Activated CD8-positive, alpha-beta memory T cell treated with anti-CD3 and anti-CD28 coated beads for 4 hours (primary cell): ENCODE measurements at regions not wholly inside any gene's neighbourhood (a gene's known extent, or its start where the extent isn't known, plus 50 kb on each side); places are given as distances from the start of the nearest gene placed in this dataset.
A peak's percentile ranks its signal among the peaks of the same experiment; 100 is the strongest.

Source experiments
- DNase-seq, 2 donors: peaks; one replicate each; pipeline ENCODE4 v3.0.0-alpha.2; 2020; ENCODE audit warnings: low read depth in 2 of 2

DNA sequence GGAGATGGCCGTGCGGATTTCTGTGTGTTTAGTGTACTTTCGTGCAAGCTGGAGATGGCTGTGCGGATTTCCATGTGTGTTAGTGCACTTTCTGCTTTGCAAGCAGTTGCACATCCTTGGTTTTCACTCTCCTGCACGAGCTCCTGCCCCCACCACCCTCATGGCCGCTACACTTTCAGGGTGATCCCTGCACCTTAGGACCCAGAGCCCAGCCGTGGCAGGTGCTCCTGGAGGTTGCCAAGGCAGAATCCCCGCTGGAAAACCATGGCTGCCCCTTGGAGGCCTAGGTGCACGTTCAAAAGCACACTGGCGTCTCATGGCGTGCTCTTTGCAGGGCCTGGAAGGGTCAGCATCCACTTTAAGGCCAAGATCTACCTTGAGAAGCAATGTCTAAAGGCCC, 311.0 kb upstream of the TNRC6C start:
- no peak for DNase-seq

DNA sequence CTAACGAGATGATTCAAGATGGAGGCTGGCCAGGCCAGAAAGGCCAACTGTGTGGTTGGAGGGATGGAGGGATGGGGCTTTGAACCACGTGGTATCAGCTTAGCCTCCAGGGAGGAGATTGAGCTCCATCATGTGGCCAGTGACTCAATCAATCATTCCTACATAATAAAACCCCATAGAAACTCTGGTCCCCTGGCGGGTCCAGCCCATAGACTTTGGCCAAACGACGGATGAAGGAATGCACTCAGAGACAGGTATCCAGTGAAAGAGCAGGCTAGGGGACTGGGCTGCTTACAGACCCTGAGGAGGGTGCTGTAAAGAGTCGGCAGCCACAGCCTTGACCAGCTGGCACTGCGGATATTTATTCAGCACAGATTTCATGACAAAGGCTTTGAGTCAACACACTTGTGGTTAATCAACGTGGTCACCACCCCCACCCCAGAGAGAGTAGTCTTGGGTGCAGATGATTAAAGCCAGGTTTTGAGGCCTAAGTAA, 308.7 kb upstream of the TNRC6C start:
- no peak for DNase-seq

DNA sequence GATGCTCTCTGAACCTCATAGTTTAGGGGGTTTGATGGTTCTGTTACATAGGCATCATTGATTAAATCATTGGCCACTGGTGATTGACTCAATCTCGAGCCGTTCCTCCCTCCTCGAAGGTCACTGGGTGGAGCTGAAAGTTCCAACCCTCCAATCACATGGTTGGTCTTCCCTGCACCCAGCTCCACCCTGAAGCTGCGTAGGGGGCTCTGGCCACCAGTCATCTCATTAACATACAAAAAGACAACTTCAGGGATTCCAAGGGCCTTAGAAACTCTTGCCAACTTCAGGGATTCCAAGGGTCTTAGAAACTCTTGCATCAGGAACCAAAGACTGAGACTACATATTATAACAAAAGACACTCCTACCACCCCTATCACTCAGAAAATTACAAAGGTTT, 306.5 kb upstream of the TNRC6C start:
- DNase-seq, result no peak

DNA sequence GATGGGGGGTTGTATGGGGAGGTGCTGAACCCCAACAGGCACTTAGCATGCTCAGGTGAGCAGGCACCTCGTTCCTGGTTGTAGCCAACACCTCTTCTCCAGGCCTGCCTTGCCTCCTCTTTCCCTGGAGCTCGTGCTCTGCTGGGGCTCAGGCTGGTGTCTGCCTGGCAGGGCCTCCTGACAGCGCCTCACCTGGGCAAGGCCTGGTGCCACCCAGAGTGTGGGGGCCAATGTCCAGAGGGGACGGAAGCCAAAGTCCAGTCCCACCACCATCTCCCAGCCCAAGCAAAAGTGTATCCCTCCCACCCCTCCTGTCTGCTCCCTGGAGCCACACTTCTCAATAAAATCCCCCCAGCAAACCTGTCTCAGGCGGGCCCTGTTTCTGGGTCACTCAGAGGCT, 304.2 kb upstream of the TNRC6C start:
- no peak for DNase-seq

DNA sequence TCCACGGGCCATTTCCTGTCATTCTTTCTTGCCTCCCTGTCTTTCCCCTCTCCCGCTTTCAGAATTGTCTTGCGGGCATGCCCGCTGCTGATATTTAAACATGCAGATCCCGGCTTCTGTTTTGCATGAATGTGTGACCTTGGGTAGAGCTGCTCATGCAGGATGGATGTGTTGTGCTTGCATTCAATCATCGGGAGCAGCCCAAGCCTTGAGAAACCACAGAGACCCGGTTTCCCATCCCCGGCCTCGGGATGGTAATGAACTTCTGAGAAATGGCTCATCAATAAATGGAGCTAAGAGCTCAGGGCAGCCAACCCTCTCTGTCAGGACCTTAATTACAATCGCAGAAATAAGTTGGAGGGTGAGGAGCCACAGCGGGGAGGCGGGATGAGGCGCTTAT, 303.7 kb upstream of the TNRC6C start:
- DNase-seq, result no peak

DNA sequence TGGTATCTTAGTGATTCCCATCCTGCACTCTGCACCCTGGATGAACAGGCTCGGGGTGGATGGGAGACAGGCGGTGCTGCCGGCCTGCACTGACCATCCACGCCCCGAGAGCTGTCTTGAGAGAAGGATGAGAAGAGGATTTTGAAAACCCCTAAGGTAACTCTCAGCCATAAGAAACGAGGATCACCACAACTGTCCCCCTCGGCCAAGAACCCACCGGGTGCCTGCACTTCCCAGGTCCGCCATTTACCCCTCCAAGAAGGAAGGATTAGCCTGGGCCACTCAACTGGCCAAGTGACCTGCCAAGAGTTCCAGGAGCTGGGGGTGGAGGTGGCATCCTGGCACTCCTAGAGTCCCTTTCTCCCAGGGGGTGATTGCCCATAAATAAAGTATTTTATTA, 302.4 kb upstream of the TNRC6C start:
- DNase-seq, result no peak

DNA sequence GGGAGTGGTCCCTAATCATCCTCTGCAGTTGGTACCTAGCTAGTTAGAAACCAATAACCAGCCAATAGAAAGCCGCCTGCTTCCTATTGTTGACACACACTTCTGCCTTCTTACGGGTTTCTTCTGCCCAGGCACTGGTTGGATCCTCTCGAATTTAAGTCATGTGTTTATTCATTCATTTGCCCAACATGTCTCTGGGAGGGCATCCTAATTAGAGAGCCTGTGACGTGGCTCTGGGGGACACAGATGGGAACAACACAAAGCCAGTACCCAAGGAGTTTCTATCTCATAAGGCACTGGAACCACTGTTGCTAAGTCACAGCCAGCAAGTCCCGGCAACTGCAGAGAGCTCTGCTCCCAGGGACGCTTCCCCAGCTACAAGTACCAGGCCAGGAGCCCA, 300.7 kb upstream of the TNRC6C start:
- no peak for DNase-seq

DNA sequence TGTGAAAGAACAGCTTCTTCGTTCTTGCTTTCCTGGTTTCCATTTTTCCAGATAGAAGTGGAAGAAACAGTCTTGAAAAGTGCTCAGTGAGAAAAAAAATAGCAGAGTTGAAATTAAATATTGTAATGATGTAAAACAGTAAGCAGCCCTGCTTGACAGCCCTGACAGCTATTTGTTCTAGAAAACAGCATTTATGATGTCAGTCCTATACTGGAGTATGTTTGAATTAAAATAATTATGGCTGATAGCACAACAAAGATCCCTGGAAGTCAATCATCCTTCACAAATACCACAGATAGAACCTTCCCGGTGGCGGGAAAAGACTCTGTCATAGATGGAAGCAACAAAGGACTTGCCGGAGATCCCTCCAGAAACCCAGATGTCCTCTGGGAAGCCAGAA, 298.0 kb upstream of the TNRC6C start:
- no peak for DNase-seq

DNA sequence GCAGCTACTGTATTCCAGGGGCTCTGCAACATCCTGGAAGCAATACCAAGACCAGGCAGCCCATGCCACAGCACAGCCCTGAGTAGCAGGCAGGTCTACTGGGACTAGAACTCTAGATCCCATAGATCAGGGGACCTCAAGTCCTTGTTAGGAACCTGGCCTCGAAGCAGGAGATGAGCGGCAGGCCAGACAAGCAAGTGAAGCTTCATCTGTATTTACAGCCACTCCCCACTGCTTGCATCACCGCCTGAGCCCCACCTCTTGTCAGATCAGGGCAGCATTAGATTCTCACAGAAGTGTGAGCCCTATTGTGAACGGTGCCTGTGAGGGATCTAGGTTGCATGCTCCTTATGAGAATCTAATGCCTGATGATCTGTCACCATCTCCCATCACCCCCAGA, 295.7 kb upstream of the TNRC6C start:
- no peak for DNase-seq

DNA sequence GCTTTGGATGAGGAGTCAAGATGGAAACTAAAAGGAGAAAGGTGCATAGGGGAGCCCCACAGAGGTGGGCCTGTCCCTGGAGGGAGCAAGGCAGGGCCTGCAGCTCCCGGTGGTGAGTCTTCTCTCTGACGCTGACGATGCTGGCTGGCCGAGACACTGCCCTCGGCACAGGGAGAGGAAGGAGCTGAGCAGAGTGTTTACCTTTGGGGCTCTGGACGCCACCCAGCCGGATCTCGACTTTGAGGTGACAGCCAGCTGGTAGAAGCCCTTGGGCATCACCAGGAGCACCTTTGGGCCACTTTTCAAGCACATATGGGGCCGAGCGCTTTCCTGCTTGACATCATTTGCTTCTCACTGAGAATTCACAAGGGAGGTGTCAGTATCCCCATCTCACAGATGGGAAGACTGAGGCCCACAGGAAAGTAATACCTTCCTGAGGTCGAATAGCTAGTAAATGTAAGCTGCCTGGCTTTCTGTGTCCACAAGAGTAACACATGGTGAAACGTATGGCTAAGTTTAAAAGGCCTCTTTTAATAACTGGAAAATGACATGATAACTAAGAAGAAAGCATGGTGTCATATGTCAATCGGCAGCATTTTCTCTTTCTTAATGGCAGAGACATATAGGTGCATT, 294.3 kb upstream of the TNRC6C start:
- no peak for DNase-seq

DNA sequence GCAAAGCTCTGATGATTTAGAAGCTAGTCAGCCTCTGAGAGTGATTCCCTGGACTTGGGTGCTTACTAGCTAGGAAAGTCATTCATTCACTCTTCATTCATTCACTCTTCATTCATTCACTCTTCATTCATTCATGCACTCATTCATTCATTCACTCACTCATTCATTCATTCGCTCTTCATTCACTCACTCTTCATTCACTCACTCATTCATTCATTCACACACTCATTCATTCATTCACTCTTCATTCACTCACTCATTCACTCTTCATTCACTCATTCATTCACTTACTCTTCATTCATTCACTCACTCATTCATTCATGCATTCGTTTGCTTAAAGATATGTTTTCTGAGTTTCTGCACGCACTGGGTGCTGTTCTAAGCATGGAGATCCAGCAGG, 292.7 kb upstream of the TNRC6C start:
- DNase-seq, result no peak

DNA sequence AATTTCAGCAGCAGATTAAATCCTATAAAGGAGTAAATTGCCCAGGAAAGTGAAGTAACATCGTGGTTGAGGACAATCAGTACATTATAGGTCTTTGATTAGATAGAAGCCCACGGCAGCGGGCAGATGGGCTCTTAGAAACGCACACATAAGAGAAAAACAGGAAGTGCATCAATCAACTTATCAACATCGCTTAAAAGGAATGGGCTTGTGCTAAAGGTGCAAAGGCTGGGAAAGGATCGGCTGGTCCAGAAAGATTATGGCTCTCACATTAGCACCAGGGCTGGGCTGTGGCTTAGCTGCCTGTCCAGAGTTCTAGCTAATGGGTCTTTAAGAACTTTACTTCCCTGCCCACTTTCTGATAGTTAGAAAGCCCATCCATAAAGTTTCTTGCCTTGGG, 292.0 kb upstream of the TNRC6C start:
- DNase-seq, result no peak

DNA sequence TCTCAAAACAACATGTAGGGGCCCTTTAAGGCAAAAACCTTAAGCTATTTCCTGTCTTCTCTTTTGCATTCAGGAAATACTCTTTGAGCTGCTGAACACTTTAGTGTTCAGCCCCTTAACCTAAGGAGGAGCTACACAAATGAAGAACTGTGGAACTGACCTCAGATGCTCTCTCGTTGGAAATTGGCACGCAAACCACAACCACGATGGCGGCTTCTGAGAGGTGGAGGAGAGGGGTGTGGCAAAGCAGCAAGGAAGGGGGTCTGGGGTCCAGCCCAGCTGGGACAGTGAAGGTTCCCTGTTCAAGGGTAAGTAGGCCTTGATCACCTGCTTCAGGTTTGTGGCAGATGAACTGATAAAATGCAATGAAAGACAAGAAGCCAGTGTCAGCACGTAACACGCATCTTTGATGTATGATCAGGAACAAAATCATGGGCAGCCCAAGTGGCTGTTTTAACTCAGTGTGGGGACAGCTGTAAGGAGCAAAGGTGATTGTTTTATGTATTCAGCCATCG, 291.6 kb upstream of the TNRC6C start:
- peak; percentile 14 to 15 for DNase-seq

DNA sequence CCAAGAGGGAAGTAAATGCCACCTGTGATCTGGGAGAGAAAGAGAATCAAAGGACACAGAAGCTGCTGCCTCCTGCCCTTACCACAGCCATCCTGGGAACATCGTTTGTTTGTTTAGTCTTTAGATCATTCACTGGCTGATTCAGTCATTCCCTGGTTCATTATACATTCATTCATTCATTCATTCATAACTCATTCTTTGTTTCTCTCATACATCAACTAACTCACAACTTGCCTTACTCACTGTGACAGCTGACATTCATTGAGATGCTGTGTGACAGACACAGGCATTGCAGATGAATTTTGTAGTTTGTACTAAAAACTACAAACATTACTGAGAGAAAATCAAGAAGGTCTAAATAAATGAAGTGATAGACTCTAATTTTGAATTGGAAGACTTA, 291.0 kb upstream of the TNRC6C start:
- no peak for DNase-seq

DNA sequence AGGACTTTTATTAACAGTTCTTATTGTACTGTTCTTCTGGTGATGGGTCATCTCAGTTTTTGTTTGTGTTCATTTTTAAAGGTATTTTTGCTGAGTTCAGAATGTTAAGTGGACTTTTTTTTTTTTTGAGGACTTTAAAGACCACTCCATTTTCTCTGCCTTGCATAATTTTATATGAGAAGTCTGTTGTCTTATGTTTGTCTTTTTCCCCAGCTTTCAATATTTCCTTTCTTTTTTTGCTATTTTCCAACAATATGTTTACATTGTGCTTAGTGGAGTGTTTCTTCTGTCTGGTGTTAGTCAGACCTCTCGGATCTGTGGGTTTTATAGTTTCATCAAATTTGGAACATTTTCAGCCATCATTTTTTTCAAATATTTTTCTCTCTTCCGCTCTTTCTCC, 290.0 kb upstream of the TNRC6C start:
- no peak for DNase-seq

DNA sequence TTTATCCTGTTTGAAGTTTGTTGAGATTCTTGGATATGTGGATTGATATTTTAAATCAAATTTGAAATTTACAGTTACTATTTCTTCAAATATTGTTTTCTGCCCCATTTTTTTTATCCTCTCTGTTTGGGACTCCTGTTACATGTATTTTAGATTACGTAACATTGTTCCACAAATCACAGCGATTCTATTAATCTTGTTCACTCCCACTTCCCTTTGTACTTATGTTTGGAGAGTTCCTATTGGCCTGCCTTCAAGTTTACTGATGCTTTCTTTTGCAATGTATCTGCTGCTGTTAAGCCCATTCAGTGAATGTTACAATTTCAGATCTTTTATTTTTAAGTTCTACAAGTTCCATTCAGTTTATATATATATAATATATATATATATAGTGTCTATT, 288.3 kb upstream of the TNRC6C start:
- no peak for DNase-seq

DNA sequence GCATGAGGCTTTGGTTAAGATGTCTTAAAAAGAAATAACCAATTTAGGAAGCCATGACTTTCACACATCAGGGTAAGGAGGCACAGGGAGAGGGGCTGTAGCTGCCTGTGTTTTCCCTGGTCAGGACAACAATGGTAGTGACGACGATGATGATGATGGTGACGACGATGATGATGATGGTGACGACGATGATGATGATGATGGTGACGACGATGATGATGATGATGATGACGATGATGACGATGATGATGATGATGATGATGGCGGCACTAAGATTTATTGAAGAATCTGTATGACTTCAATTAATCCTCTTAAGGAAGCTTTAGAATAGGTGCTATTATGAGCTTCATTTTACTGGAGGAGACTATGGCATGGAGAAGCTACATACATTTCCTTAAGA, 284.1 kb upstream of the TNRC6C start:
- DNase-seq, result no peak

DNA sequence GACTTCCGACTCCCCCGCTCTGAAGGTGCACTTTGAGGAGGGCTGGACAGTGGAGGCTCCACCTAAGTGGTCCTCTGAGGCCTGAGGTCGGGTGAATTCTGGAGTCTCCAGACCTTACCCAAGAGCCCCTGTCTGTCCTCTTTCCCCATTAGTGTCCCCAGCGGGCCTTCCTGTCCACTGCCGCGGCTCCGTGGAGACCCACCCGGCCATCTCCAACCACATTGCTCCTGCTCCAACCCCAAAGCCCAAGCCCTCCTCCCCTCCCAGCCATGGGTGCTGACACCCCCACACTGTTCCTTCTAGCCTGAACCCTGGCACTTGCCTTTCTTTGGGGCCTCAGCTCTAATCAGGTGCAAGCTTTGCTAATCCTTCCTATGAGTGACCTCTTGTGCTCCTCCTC, 283.1 kb upstream of the TNRC6C start:
- no peak for DNase-seq

DNA sequence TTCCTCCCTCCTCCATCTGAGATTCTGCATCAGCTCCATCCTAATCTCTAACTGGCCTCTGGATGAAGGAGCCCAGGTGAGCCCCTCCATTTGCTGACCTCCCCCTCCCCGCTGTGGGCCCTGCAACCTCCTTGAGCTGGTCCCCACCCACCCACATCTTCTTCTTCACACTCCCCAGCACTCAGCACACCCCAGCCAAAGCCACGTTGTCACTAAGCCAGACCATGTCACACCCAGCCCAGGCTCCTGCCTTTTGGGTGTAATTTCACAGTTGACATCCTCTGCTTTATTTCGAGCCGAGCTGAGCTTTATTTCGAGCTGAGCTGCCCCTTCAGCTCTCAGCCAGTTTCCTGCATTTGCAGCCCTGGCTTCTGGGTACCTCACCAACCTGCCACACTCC, 282.7 kb upstream of the TNRC6C start:
- no peak for DNase-seq

DNA sequence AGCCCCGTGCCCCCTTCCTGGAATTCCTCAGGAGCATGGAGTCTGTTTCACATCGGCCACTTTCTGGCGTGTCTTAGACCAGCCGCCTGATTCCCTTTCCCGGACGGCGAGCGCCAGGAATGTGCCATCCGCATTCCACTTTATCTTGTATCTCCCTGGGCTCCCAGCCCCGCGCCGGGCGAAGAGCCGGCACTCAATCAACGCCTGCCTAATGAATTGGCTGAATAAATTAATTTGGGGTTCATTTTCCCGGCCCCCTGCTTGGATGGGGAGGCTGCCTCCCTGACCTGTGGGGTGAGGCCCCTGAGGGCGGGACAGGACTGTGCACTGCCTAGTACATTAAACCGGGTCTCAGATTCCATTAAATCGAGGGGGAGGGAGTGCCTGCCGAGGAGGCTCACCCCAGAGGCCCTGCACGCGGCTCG, 282.3 kb upstream of the TNRC6C start:
- no peak for DNase-seq

DNA sequence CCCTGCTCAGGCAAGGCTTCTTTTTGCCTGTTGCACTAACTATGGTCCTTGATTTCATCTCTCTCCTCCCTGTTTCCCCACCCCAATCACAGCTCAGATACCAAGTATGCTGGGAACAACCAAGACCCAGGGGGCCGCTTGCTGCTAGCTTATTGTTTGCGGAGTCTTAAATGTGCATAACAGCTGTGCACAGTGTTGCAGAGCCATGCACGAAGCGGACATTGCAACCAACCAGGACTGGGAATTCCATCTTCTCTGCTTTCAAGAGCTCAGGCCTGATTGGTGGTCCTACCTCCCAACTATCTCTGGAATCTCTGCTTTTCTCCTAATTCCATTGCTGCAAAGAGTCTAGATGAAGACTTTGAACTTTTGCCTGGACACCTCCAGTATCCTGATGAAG, 281.3 kb upstream of the TNRC6C start:
- no peak for DNase-seq

DNA sequence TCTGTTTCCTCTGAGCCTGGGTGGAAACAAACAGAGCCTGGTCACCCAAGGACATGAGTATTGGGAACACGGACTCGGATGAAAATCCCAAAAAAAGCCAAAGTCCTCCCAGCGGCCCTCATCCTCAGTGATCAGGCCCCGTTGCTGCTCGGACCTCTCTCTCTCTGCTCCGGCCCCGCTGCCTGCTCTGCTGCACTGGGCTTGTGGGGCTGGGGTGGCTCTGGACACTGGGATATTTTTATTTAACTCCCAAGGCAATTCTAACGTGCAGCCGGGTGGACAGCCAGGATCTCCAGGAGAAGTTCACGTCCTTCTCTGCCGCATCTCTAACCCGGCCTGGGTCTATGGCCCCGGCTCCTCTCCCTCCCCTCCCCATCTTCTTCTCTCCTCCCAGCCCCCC, 280.9 kb upstream of the TNRC6C start:
- DNase-seq, result no peak

DNA sequence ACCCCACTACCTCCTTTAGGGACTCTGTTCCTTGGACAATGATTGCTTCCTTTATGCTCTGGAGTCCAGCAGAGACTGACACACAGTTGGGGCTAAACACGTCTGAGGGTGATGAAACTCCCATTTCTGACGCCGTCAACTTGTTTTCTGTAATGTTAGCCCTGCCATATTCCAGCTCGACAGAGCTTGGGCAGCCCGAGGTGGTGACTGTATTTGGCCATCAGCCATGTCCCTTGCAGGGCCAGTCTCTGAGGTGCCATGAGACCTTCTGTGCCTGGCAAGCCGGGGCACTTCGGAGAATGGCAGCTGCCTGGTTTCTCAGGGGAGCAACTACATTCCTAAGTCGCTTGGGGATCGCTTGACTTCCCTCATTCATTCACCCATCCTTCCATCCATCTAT, 278.9 kb upstream of the TNRC6C start:
- no peak for DNase-seq

DNA sequence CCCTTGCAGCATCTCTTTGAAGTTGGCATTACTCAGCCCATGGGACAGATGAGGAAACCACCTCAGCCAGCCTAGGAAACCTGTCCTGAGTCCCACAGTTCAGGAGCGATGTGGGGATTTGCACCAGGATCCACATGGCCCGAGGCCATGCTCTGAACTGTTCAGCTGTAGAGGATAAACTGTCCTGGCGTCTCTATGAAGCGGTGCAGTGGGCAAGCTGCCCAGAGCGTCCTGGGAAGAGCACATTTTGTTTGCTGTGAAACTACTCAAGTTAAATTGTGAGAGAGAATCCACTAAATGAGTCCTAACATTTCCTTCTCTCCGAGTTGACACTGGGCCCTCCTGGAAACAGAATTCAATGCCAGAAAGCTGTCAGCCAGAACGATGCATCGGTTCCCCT, 276.6 kb upstream of the TNRC6C start:
- no peak for DNase-seq
